Femur (tissue), 1 donor: ENCODE measurements at regions not wholly inside any gene's neighbourhood (a gene's known extent, or its start where the extent isn't known, plus 50 kb on each side); places are given as distances from the start of the nearest gene placed in this dataset.

Source experiments
- DNase-seq: peaks from one replicate; pipeline ENCODE4 v3.0.0-alpha.2; 2017

DNA sequence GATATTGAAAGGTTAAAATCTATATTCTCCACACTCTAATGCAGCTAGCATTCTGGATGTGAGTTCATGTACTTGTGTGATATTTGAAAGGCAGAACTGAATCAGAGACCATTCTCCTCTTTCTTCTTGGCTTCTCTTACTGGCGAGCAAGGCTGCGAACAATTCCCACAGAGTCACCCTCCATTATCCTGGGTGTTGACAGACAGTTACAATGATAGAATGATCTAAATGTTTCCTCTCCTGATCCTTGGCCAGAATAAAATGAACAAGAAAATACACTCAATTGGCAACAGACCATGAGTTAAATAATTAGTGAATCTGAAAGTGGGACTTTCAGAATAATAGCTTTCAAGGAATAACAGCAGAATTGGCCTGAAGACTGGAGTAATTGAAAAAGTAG lies 342.8 kb downstream of the RAPGEF2 start:
- no peak for DNase-seq

DNA sequence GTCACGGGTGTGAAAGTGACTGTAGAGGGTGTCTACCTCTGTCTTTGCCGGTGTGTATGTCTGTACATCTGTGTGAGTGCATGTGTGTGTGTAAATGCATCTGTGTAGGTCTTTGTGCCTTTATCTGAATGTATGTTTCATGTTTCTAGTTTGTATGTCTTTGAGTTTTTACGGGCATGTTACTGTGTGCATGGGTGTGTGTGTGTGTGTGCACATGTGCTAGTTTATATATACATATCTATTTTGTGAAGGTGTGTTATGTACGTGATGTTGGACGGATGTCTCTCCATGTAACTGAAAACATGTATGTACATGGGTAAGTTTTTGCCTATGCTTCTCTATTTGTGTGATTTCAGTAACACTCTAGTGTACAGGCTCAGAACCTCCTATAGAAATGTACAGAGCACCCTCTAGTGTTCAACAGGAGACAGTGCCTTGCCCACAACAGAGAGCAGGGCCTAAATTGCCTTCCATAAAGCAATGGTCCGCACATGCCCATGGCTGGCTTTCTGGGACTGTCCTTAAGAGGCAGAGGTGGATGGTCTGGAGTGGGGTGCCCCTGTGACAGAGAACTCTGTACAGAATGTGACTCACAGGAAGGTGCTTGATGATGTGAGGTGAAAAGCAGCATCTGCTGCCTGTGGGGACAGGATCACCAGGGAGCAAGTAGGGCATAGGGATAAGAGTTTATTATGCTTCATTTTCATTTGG lies 343.5 kb downstream of the RAPGEF2 start:
- peak; percentile 54 for DNase-seq

DNA sequence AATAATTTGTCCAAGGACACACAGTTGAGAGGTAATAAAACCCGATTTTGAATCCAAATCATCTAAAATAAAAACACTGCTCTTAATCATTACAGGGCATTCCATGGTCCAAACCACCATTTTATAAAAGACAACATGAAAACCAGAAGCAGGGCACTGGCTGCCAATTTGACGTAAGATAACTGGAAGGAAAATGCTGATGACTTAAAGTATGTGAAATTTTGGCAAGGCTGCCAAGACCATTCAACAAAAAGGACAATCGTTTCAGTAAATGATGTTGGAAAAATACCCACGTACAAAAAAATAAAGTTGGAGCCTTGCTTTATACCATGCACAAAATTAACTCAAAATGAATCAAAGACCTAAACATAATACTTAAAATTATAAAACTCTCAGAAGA lies 344.4 kb downstream of the RAPGEF2 start:
- DNase-seq: no peak

DNA sequence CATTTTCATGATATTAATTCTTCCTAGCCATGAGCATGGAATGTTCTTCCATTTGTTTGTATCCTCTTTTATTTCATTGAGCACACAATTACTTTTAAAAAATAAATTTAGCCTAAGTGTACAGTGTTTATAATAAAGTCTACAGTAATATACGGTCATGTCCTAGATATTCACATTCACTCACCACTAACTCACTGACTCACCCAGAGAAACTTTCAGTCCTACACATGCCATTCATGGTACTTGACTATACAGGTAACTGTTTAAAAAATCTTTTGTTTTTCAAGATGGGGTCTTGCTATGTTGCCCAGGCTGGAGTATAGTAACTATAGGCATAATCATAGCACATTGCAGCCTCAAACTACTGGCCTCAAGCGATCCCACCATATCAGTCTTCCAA lies 348.1 kb downstream of the RAPGEF2 start:
- no peak for DNase-seq

DNA sequence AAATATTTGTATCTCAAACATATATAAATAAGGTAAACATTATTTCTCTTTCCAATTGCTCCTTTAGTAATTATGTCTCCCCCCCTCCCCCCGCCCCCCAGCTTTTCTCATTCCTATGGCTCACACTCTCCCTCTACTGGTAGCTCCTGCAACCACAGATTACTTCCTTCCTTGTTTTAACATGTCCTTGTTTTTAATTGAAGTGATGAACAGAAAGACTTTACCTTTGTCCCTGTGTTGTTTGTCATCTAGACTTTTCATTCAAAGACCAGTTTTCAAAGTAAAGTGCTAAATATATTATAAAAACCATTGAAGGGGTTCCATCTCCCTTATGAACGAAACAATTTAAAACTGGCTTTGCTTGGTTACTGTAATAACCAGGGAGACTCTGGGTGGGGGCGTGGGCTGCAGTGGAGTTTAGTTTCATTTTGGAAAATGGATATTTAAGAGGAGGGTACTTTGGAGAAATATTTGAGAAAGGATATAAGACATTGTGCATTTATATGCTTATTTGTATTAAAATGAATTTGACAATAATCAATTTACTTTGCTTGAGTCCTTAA lies 352.9 kb downstream of the RAPGEF2 start:
- DNase-seq: no peak

DNA sequence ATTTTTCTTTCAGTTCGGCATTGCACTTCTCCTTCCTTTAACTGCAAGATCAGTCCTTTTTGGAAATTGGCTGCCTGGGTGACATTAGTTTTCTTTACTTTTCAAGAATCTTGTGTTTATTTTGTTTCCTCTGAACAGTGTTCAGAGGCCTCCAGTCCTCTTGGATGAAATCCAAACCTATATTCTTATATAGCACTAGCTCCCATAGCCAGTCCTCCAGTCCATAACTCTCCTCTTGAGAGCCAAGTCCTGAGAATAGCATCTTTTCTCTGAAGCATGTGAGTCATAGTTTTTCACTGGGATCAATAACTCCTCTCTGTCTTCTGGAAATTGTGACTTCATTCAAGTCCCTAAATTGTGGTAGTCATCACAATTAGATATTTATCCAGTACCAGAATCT lies 357.5 kb downstream of the RAPGEF2 start:
- DNase-seq: no peak

DNA sequence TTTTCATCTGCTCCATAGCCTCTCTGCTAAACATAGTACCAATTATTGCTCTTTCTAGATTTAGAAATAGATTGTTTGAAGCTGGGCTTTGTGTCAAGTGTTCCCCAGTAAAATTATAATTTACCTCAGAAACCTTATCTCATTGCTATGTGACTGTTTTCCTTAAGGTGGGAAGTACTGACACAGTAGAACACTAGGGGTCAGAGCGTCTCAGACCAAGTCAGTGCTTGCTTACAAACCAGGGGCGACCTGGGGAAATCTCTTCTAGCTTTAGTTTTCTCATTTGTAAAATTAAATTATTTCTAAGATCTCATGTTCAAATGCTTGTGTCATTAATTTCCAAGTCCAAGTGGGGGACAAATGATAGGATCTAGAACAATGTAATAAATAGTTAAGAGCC lies 360.4 kb downstream of the RAPGEF2 start:
- DNase-seq: no peak

DNA sequence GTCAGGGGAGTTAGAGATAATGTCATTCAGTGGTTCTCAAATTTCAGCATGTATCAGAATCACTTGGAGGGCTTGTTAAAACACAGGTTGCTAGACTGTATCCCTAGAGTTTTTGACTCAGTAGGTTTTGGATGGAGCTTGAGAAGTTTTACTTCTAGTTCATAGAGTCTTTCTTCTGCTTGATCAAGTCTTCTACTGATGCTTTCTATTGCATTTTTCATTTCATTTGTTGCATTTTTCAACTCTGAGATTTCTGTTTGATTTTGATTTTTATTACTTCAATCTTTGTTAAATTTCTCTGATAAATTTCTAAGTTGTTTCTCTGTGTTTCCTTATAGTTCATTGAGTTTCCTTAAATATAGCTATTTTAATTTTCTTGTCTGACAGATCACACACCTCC lies 361.4 kb downstream of the RAPGEF2 start:
- no peak for DNase-seq

DNA sequence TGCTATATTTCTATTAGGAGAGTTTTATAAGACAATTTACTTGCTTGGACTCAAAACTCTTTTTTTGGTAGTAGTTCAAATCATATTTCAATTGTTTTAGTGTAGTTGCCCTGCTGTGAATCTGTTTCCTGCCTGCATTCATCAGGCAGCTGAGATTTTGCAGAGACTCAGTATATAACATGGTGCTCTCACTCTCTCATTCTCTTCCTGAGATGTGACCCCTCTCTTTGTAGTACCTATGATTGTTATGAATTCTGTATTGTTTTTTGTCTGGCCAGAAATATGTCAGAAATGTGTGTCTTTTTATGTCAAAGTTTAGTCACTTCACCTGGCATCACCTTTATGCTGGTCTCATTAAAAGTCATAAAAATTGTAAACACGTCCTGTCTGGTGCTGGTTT lies 374.0 kb downstream of the RAPGEF2 start:
- DNase-seq: no peak

DNA sequence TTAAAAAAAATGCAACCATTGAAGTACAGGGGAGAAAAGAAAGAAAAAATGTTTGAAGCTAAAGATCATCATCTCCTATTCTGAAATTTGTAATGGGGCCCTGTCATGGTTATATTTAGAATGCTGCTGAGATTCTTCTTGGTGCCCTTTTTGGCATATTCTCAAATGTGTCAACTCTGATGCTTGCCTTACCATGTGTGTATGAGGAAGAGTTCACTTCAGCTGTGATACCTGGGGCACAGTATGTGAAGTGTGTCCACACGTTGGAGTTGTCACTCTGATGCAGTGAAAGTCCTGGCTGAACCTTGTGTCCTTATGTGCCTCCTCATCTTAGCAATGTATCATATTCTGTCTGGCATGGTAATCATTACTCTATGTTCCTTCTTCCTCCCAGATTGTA lies 377.9 kb downstream of the RAPGEF2 start:
- DNase-seq: no peak

DNA sequence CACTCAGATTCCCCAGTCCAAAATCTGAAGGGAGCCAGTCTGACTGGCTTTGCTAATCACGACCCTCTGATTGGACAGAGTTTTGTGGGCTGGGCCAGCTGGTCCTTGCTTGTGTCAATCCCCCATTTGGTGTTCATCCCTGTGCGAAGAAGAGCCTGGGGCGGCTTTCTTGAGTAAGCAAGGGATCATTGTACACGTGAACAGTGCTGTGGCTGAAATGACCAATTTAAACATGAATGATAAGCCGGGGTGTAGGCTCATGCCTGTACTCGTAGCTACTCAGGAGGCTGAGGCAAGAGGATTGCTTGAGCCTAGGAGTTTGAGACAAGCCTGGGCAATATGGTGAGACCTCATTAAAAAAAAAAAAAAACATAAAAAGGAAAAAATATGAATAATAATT lies 379.1 kb downstream of the RAPGEF2 start:
- no peak for DNase-seq

DNA sequence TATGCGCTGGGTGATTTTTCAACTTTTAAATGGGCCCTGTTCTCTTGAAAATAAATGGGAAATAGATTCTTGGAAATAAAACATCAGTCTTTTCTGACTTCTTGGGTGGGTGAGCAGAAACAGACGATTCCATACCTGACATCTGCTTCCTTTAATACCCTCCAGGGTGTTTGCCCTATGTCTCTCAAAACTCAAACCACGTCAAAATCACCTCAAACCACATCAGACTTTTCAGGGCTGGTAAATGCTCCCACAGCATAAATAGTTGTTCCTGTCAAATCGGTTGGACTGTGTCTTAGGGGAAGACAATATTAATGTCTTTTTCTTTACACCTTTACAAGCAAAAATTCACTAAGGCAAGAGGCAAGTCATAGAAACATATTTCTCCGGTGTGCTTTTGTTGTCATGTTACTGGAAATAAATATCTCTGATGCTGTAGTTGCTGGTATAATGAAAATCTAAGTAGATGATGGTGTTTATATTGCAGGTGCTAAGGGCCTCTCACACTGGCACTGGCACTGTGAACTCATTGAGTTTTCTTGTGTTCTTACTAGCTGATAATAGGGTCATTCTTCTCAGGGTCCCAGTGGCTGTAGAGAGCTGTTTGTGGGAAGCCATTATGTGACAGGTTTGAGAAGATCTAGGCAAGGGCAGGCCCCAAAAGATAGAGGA lies 380.4 kb downstream of the RAPGEF2 start:
- DNase-seq: no peak

DNA sequence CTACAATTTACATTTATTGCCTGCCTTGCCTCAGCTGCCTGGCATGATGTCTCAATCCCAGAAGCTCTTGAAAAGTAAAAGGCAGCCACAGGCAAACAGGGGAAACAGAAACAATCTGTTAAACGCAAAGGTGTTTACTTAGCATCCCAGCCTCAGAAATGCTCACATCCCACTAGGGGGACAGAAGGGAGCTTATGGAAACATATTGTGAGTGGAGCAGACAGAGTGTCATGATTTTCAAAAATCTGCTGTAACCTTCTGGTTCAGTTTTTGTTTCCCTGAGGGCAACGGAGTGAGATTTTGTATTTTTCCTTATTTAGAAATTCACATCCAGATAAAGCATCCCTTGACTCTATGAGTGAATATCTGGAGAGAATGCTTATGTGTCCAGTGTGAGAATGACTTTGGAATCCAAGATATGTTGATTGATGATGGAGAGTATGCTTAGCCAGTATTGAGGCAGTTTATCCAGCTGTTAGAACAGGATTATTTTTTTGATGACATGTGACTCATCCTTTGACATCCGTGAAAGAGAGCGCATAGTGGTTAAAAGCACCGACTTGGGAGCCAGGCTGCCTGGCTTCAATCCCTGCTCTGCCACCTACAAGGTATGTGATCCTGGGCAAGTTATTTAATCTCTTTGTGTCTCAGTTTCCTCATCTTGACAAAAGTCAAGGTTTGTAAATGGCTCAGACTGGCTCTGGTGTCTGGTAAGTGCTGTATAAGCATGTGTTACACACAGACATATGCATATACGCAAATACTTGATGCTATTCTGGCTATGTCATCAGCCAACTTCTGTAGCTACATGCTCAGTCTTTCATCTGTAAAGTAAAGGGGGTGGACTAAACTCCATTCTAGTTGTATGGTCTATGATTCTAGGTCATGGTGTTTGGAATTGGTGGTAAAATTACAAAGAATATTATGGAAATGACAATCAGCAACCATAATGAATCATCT lies 381.2 kb downstream of the RAPGEF2 start:
- no peak for DNase-seq

DNA sequence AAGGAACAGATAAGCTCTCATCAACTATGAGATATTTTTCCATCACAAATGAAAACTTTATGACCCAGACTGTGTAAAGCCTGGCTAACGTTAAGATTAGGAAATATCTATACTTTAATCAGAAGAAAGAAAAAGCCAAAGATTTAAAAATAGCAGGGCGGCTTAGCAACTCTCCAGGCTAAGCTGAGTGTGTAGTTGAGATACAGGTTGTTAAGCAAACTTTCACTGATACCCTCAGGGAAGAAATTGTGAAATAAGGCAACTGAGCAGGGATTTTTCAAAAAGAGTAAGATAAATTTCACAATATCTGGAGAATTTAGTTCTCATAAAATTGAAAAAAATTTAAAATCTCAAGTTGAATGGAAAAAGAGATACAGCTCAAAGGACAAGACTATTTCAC lies 382.0 kb downstream of the RAPGEF2 start:
- no peak for DNase-seq

DNA sequence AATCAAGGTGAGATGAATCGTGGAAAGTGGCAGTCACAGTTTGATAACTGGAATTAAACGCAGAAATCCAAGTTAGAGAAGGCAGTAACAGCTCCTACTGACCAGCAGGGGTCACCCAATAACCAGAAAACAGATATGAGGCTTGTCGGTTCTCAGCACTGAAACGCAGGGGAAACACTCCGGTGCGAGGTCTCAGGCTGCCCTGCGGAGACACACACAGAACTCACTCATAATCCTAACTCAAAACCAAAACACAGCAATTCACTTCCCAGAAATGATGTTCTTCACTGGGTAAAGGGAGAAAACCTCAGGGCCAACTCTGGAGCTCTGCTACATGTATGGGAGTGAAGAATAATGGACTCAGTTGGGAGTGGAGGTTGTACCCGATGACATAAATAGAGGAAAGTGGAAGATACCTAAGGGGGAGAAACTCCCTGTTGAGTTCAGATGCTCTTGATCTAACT lies 384.4 kb downstream of the RAPGEF2 start:
- DNase-seq: peak; percentile 63

DNA sequence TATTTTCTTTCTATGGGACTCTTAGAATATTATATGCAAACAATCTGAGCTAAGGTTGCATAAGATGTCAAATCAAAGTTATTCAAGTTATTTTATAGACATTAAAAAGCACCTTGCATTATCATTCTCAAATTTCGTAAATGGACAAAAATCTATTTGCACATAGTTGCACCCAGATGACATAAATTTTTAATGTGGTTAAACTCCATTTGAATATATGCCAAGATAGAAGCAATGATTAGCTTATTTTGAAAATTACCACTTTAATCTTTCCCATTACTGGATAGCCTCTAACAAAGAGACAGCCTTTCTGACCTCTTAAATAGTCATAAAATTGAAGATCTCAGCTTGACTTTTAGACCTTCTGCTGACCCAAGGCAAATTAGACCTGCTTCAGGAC lies 386.8 kb downstream of the RAPGEF2 start:
- DNase-seq: no peak

DNA sequence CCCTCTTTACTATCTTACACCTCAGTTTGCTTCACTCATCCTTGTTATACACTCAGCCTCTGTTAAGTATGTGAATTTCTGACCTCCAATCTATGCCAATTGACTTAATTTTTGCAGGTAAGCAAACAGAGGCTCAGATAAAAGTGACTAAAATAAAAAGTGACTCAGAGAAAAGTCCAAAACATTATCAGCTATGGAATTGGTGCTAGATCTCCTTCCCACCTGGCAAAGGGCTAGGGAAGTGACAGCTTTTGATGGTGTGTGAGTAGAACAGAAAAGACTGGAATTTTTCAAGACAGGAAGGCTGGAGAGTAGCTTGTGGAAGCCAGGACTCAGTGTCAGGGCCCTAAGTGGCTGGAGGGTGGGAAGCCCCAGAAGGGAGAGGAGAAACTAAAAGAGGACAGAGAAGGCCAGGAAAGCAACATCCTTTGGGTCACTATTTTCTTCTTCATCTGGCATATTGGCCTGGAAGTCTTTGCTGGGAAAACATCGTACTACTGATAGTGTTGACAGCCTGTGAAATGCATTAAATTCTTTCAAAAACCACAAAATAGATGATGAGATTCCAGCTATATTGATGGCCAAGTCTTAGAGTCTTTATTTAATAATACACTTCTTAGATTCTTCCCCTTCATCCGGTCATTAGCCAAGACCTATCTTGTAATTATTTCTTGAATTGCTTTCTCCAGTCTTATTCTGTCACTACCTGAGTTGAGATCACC lies 392.8 kb downstream of the RAPGEF2 start:
- DNase-seq: no peak

DNA sequence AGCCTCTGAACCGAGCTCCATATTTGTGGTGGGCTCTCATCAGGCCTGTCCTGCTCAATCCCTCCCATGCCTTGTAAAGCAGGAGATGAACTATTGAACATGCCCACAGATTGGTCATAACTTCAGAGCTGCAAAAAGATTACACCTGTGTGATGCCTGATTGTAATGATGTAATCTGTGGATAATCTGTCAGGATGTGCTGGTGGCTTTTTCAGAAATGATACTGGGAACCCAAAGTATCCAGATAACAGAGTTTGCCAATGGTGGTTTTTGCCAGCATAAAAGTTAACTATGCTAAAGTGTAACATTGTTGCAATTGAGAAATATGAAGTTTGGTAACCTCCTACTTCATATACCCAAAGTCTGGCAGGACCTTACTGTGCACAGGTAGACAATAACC lies 393.4 kb downstream of the RAPGEF2 start:
- no peak for DNase-seq

DNA sequence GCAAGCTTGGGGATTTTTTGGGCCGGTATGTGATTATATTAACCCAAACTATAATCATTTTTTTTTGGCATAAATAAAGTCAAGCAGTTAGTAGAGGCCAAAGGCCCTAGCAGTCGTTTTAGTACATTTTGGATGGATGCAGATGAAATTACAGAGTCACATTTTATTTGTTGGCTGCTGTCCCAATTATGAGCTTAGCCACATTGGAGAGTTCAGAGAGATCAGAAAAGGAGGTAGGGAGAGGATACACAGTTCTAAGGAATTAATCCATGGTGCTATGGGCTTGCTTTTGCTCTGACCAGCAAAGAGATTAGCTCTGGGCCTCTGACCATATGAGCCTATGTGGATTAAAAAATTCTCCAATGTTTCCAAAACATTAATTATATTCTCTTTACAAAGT lies 395.1 kb downstream of the RAPGEF2 start:
- DNase-seq: no peak

DNA sequence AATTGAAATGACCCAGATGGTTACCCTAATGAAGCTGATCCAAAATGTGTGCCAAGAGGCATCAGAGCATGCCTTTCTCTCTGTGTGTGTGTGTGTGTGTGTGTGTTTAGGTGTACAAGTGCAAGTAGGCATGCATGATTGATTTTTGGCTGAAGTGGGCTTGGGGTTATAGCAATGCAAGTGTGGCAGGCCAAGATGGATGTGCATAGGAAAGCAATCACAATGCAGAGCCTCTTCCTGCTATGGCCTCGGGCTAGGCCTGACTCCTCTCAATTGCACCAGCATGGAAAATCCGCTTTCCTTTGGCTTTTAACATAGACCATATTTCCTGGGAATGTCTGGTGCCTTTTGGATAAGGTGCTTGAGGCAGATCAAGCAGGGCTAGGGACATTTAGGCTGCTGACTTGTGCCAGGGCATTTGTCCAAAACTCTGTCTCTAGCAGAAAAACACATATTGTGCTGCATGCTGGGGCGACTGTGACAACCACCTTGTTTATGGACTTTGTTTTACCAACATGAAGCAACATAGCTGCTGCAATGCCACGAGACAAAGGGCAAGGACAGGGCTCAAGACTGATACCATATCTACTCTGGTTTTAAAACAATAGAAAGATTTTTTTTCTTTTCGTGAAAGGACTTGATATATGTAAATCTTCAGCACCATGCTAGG lies 395.7 kb downstream of the RAPGEF2 start:
- no peak for DNase-seq

DNA sequence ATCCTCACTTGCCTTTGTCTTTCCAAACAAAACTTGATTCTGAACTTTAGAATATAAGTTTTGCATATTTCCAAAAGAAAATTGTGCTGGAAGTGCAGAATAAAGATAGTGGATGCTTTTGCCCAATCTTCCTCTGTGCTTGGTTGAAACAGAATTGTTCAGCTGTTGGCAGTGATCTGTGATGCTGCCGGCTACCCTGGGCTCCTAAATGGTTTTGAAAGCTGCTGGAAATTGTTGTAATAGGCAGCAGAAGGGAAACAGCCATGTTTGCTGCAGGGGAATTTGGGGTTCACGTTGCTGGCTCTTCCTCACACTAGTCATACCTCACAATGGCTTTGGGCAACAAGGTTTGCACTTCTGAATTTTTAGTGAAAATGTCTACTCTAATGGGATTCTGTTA lies 398.0 kb downstream of the RAPGEF2 start:
- DNase-seq: no peak
